ENCODE measurements at regions not wholly inside any gene's neighbourhood (a gene's known extent, or its start where the extent isn't known, plus 50 kb on each side); places are given as distances from the start of the nearest gene placed in this dataset.
"Not testable (repeated sequence)": the region's sequence is repeated elsewhere in the genome, so short reads cannot be mapped to it uniquely, and the experiment has no call there.

DNA sequence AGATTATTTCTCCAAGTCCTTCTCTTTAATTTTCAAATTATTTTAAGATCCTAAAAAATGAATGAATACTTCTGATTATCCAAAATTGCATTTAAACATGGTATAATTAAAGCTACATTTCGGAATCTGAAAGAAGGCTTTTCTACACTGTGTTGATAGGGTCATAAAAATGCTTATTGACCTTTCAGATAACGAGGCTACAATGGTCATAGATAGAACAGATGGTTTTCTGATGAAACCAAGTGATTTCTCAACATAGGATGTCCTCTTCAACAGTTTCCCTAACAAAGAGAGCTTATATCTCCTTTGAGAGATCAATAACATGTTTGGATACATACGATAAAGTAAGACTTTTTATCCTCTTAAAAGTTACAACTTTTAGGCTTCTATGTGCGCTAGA is 201.1 kb downstream of the PTH2R start:
- H3K36me3 ChIP-seq (ENCODE audit: control insufficient read depth in 2 of 2, insufficient read depth in 2 of 2, low read length in 2 of 2), result no peaks in the 10 kb centered on the region
- H3K4me1 ChIP-seq (ENCODE audit: control insufficient read depth in 2 of 2, insufficient read depth in 2 of 2, low read length in 2 of 2), result no peaks in the 10 kb centered on the region
- H3K4me3 ChIP-seq (ENCODE audit: low read length in 2 of 2), result no peak overlapping the region
- no peak overlapping the region for H3K27ac ChIP-seq (ENCODE audit: low read depth in 2 of 2, low read length in 2 of 2)
- H3K9ac ChIP-seq (ENCODE audit: low read depth in 1 of 2, low read length in 2 of 2), result no peak overlapping the region
- no peaks in the 10 kb centered on the region for H3K27me3 ChIP-seq (ENCODE audit: control insufficient read depth in 2 of 2, insufficient read depth in 2 of 2, low read length in 2 of 2)
- H3K9me3 ChIP-seq (ENCODE audit: control insufficient read depth in 2 of 2, low read length in 2 of 2), result no peaks in the 10 kb centered on the region

DNA sequence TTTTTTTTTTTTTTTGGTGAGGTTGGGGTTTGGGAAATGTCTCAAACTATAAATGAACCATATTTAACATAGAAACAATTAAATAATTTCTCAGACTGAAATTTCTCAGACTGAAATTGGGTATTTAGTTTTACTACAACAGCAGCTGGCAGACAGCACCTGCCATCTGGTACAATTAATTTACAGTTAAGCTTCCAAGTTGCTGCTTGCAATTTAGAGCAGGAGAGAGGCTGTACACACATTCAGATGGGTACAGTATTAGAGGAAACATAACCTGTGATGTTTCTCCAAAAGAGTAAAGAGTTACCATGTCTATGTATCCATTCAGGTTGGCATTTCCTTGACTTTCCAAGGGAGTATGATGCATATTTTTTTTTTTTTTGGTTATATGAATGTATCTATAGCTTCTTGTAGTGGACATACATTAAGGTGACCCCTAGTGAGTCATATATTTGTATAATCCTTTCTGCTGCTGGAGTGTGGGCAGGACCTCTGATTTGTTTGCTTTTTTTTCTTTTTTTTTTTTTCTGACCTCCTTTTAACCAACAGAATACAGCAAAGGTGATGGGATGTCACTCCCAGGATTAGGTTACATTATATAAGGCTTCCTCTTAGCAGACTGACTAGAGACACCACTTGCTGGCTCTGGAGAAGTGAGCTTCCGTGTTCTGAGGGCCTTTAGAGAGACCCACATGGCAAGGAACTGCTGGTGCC is 201.7 kb downstream of the PTH2R start:
- Histone ChIP-seq H3K27me3 (ENCODE audit: control insufficient read depth in 2 of 2, insufficient read depth in 2 of 2, low read length in 2 of 2) (no peaks in the 10 kb centered on the region), H3K9ac (ENCODE audit: low read depth in 1 of 2, low read length in 2 of 2) (no peak overlapping the region), H3K36me3 (ENCODE audit: control insufficient read depth in 2 of 2, insufficient read depth in 2 of 2, low read length in 2 of 2) (no peaks in the 10 kb centered on the region), H3K27ac (ENCODE audit: low read depth in 2 of 2, low read length in 2 of 2) (no peak overlapping the region), H3K9me3 (ENCODE audit: control insufficient read depth in 2 of 2, low read length in 2 of 2) (no peaks in the 10 kb centered on the region), H3K4me3 (ENCODE audit: low read length in 2 of 2) (no peak overlapping the region), H3K4me1 (ENCODE audit: control insufficient read depth in 2 of 2, insufficient read depth in 2 of 2, low read length in 2 of 2) (no peaks in the 10 kb centered on the region)

DNA sequence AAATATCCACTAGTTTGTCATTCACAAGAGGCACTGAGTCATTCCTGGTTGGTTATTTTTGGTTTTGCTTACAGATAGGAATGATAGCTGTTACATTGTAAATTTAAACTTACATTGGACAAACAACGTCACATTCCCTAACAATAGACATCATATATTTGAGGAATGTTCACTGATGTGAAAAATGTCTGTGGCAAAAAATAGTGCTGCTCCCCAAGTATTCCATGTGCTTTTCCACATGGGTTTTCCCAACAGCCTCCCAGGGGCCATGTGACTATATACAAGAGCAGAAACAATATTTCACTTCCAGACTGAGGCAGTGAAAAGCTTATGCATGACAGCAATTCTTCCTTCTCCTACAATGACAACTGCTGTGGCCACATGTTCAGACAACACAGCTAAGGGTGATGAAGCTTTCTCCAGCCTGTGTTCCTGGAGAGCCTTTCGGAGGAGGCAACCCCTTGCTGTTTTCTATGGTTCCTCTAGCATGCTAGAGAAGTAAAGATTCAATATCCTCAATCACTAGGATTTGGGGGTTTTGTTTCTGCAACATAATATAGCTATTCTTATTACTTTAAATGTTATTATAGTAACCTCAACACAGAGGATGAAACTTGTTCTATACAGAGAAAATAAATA is 202.7 kb downstream of the PTH2R start:
- H3K4me3 ChIP-seq (ENCODE audit: low read length in 2 of 2), result no peak overlapping the region
- no peak overlapping the region for H3K9ac ChIP-seq (ENCODE audit: low read depth in 1 of 2, low read length in 2 of 2)
- H3K9me3 ChIP-seq (ENCODE audit: control insufficient read depth in 2 of 2, low read length in 2 of 2), result no peaks in the 10 kb centered on the region
- no peaks in the 10 kb centered on the region for H3K27me3 ChIP-seq (ENCODE audit: control insufficient read depth in 2 of 2, insufficient read depth in 2 of 2, low read length in 2 of 2)
- H3K36me3 ChIP-seq (ENCODE audit: control insufficient read depth in 2 of 2, insufficient read depth in 2 of 2, low read length in 2 of 2), result no peaks in the 10 kb centered on the region
- no peaks in the 10 kb centered on the region for H3K4me1 ChIP-seq (ENCODE audit: control insufficient read depth in 2 of 2, insufficient read depth in 2 of 2, low read length in 2 of 2)
- H3K27ac ChIP-seq (ENCODE audit: low read depth in 2 of 2, low read length in 2 of 2), result no peak overlapping the region

DNA sequence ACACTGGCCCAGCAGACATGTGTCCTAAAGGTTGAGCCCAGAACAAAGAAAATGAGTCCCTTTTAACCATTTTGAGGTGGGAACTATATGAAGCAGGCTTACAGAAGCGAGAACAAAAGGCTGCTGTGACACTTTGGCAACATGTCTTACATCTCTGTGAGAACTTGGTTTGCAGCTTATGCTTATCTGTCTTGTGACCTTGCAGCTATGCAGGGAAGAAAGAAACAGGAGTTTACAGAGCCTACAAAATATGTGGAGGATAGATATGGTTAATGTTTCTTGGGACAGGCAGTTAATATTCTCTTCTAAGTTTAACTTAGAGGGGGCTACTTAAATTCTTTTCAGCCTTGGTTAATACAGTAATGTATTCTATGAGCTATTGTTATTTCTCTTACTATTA is 209.1 kb downstream of the PTH2R start:
- not testable (repeated sequence) for H3K27me3 ChIP-seq (ENCODE audit: control insufficient read depth in 2 of 2, insufficient read depth in 2 of 2, low read length in 2 of 2); H3K27ac ChIP-seq (ENCODE audit: low read depth in 2 of 2, low read length in 2 of 2); H3K9me3 ChIP-seq (ENCODE audit: control insufficient read depth in 2 of 2, low read length in 2 of 2); H3K4me3 ChIP-seq (ENCODE audit: low read length in 2 of 2); H3K9ac ChIP-seq (ENCODE audit: low read depth in 1 of 2, low read length in 2 of 2); H3K4me1 ChIP-seq (ENCODE audit: control insufficient read depth in 2 of 2, insufficient read depth in 2 of 2, low read length in 2 of 2); H3K36me3 ChIP-seq (ENCODE audit: control insufficient read depth in 2 of 2, insufficient read depth in 2 of 2, low read length in 2 of 2)

DNA sequence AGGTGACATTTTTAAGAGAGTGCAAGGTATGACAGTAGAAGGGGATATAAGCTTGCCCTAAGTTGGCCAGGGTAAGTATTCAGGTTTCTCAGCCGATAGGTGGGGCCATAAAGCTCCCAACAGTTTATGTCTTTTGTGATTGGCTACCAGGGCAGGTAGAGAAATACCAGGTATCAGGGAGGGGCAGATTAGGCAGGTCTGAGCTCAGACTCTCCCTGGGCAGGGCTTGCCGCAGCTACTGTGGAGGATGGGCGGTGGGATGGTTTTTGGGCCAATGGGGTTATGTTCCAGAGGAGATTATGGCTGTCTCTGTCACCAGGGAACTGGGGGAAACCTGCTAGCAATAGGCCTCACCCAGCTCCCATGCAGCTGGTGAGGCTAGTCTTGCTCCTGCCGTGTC is 211.6 kb downstream of the PTH2R start:
- no peak overlapping the region for H3K27ac ChIP-seq (ENCODE audit: low read depth in 2 of 2, low read length in 2 of 2)
- no peak overlapping the region for H3K9ac ChIP-seq (ENCODE audit: low read depth in 1 of 2, low read length in 2 of 2)
- no peaks in the 10 kb centered on the region for H3K36me3 ChIP-seq (ENCODE audit: control insufficient read depth in 2 of 2, insufficient read depth in 2 of 2, low read length in 2 of 2)
- no peaks in the 10 kb centered on the region for H3K9me3 ChIP-seq (ENCODE audit: control insufficient read depth in 2 of 2, low read length in 2 of 2)
- no peaks in the 10 kb centered on the region for H3K4me1 ChIP-seq (ENCODE audit: control insufficient read depth in 2 of 2, insufficient read depth in 2 of 2, low read length in 2 of 2)
- H3K27me3 ChIP-seq (ENCODE audit: control insufficient read depth in 2 of 2, insufficient read depth in 2 of 2, low read length in 2 of 2), result no peaks in the 10 kb centered on the region
- no peak overlapping the region for H3K4me3 ChIP-seq (ENCODE audit: low read length in 2 of 2)

DNA sequence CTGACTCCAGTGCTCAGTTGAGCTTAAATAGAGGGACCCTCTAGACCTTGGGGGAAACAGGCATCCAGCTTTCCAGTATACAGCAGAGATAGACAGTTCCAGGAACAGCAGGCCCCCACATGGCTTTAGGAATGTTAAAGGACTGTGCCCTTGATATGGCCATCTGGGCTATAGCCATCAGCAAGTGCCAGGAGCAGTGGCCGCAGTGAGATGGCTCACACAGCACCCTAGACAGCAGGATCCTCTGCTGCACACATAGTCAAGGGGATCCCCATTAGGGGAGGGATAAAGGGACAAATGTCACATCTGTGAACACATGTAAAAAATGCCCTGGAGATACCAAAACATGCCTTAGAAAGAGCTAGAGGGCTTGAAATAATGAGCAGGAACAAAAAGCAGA is 213.4 kb downstream of the PTH2R start:
- Histone ChIP-seq H3K27ac (ENCODE audit: low read depth in 2 of 2, low read length in 2 of 2) (no peak overlapping the region), H3K4me1 (ENCODE audit: control insufficient read depth in 2 of 2, insufficient read depth in 2 of 2, low read length in 2 of 2) (no peaks in the 10 kb centered on the region), H3K9ac (ENCODE audit: low read depth in 1 of 2, low read length in 2 of 2) (no peak overlapping the region), H3K36me3 (ENCODE audit: control insufficient read depth in 2 of 2, insufficient read depth in 2 of 2, low read length in 2 of 2) (no peaks in the 10 kb centered on the region), H3K27me3 (ENCODE audit: control insufficient read depth in 2 of 2, insufficient read depth in 2 of 2, low read length in 2 of 2) (no peaks in the 10 kb centered on the region), H3K4me3 (ENCODE audit: low read length in 2 of 2) (no peak overlapping the region), H3K9me3 (ENCODE audit: control insufficient read depth in 2 of 2, low read length in 2 of 2) (no peaks in the 10 kb centered on the region)

DNA sequence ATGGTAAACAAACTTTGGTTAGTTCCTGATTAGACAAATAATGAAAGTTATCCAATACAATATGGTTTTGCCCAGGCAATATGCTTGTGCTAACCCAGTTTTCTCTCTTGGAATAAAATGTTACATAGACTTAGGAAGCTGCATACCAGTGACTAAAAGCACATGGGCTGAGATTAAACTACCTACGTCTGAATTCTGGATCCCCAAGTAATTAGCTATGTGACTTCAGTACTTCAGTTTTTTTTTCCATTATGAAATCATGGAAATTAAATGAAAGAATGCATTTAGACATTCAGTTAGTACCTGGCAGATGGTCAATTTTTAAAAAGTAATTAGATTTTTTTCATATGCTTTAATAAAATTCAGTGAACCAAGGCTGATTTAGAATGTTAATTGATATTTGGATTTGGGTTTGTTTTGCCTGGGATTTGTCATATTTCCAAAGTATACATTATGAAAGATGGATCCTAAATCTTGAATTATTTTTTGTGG is 213.9 kb downstream of the PTH2R start:
- no peaks in the 10 kb centered on the region for H3K27me3 ChIP-seq (ENCODE audit: control insufficient read depth in 2 of 2, insufficient read depth in 2 of 2, low read length in 2 of 2)
- H3K9ac ChIP-seq (ENCODE audit: low read depth in 1 of 2, low read length in 2 of 2), result no peak overlapping the region
- H3K9me3 ChIP-seq (ENCODE audit: control insufficient read depth in 2 of 2, low read length in 2 of 2), result no peaks in the 10 kb centered on the region
- H3K4me1 ChIP-seq (ENCODE audit: control insufficient read depth in 2 of 2, insufficient read depth in 2 of 2, low read length in 2 of 2), result no peaks in the 10 kb centered on the region
- no peak overlapping the region for H3K4me3 ChIP-seq (ENCODE audit: low read length in 2 of 2)
- H3K27ac ChIP-seq (ENCODE audit: low read depth in 2 of 2, low read length in 2 of 2), result no peak overlapping the region
- no peaks in the 10 kb centered on the region for H3K36me3 ChIP-seq (ENCODE audit: control insufficient read depth in 2 of 2, insufficient read depth in 2 of 2, low read length in 2 of 2)

DNA sequence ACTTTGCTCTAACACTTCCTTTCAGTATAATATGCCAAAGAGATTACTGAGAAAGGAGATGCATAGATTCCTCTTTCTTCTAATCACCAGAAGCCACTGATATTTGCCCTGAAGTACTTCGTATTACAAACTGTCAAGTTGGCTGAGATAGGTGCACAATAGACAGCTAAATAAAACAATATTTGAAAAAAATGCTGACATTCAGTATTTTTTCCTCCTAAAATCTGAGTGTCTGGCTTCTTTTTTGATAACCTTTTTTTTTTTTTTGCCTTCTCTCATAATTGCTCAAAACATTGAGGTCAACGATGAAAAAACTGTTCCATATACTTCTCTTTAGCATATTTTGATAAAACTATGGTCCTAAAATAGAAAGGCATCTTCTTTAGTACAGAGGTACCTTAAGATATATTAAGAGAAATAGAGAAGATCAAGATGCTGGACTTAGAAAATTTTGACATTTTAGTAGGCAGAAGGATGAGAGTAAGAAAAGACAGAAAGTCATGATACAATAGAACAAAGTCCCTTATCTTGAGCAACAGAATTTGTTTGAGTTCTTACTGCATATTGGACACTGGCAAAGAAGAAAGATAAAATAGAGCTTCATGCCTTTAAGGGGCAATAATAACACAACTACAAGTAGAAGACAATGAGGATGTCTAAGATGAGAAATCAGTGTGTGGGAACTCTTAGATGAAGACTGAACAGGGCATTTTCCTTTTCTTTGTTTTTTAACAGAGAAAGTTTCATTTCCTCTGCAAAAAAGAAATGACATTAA is 220.7 kb downstream of the PTH2R start:
- Histone ChIP-seq H3K9me3 (ENCODE audit: control insufficient read depth in 2 of 2, low read length in 2 of 2) (no peaks in the 10 kb centered on the region), H3K4me3 (ENCODE audit: low read length in 2 of 2) (no peak overlapping the region), H3K27me3 (ENCODE audit: control insufficient read depth in 2 of 2, insufficient read depth in 2 of 2, low read length in 2 of 2) (no peaks in the 10 kb centered on the region), H3K36me3 (ENCODE audit: control insufficient read depth in 2 of 2, insufficient read depth in 2 of 2, low read length in 2 of 2) (no peaks in the 10 kb centered on the region), H3K9ac (ENCODE audit: low read depth in 1 of 2, low read length in 2 of 2) (no peak overlapping the region), H3K27ac (ENCODE audit: low read depth in 2 of 2, low read length in 2 of 2) (no peak overlapping the region), H3K4me1 (ENCODE audit: control insufficient read depth in 2 of 2, insufficient read depth in 2 of 2, low read length in 2 of 2) (no peaks in the 10 kb centered on the region)

DNA sequence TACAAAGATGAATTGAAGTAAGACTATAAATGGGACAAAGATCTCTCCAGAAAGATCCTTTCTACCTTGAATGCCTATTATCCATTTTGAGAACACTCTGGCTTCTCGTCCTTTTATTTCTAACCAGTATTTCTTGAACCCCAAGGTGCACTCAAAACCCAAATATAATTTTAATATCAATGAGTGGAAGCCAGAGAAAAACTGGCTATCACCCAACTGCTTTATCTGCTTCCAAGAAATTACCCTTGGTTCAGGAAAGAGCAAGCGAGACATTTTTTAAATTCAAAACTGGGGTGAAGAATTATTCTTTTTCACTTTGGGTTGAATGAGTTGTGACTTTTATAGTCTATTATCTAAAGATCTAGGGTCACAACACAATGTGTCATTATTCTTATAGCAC is 221.3 kb downstream of the PTH2R start:
- H3K9ac ChIP-seq (ENCODE audit: low read depth in 1 of 2, low read length in 2 of 2), result no peak overlapping the region
- H3K27me3 ChIP-seq (ENCODE audit: control insufficient read depth in 2 of 2, insufficient read depth in 2 of 2, low read length in 2 of 2), result no peaks in the 10 kb centered on the region
- H3K4me1 ChIP-seq (ENCODE audit: control insufficient read depth in 2 of 2, insufficient read depth in 2 of 2, low read length in 2 of 2), result no peaks in the 10 kb centered on the region
- H3K9me3 ChIP-seq (ENCODE audit: control insufficient read depth in 2 of 2, low read length in 2 of 2), result no peaks in the 10 kb centered on the region
- no peak overlapping the region for H3K4me3 ChIP-seq (ENCODE audit: low read length in 2 of 2)
- H3K27ac ChIP-seq (ENCODE audit: low read depth in 2 of 2, low read length in 2 of 2), result no peak overlapping the region
- no peaks in the 10 kb centered on the region for H3K36me3 ChIP-seq (ENCODE audit: control insufficient read depth in 2 of 2, insufficient read depth in 2 of 2, low read length in 2 of 2)

DNA sequence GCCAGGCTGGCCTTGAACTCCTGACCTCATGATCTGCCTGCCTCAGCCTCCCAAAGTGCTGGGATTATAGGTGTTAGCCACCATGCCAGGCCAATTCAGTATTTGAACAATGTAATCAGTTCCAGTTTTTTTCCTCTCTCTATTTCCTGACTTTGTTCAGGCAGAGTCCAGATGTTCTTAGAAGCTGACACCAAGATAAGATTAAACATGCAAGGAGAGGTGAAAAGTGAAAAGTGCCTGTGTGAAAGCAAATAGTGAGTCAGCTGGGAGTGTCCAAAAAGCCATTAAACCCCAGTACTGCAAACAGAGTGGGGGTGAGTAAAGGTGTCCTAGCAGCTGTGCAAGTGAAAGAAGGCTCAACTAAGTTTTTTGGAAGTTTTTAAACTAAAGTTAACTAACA is 231.5 kb downstream of the PTH2R start:
- no peaks in the 10 kb centered on the region for H3K4me1 ChIP-seq (ENCODE audit: control insufficient read depth in 2 of 2, insufficient read depth in 2 of 2, low read length in 2 of 2)
- no peak overlapping the region for H3K4me3 ChIP-seq (ENCODE audit: low read length in 2 of 2)
- H3K9me3 ChIP-seq (ENCODE audit: control insufficient read depth in 2 of 2, low read length in 2 of 2), result no peaks in the 10 kb centered on the region
- no peak overlapping the region for H3K9ac ChIP-seq (ENCODE audit: low read depth in 1 of 2, low read length in 2 of 2)
- no peaks in the 10 kb centered on the region for H3K27me3 ChIP-seq (ENCODE audit: control insufficient read depth in 2 of 2, insufficient read depth in 2 of 2, low read length in 2 of 2)
- no peak overlapping the region for H3K27ac ChIP-seq (ENCODE audit: low read depth in 2 of 2, low read length in 2 of 2)
- no peaks in the 10 kb centered on the region for H3K36me3 ChIP-seq (ENCODE audit: control insufficient read depth in 2 of 2, insufficient read depth in 2 of 2, low read length in 2 of 2)

All from mucosa of rectum (tissue), 2 donors.